IMR-90 (cell line): ENCODE measurements at regions not wholly inside any gene's neighbourhood (a gene's known extent, or its start where the extent isn't known, plus 50 kb on each side); places are given as distances from the start of the nearest gene placed in this dataset.

Source experiments
- ATAC-seq: fragments of 200-7000 bp; cut with Tn5 transposase; 2 replicates; pipeline ENCODE4 v1.9.1; 2020; ENCODE audit warnings: low read depth, mild to moderate bottlenecking, moderate library complexity
- BruUV-seq: library from RNA; stranded (reverse); fragments of 400-500 nt; replicated peaks from 2 replicates; lab custom pipeline; 2021; lab: Mats Ljungman, UMichigan
- CTCF ChIA-PET: fragments of 300-600 bp; formaldehyde crosslinking; extraction: SDS; loops from one replicate; lab custom pipeline; 2021; ENCODE audit warnings: antibody characterized with exemption; lab: Yijun Ruan, JAX
- POLR2A ChIA-PET: fragments of 300-600 bp; sonication (Branson Sonifier 250); formaldehyde crosslinking; loops from one replicate; lab custom pipeline; 2022; ENCODE audit warnings: antibody characterized with exemption; ENCODE audit not compliant: unreplicated experiment; lab: Charles Lee
- DNase-seq: peaks from one replicate; pipeline ENCODE4 v3.0.0; 2013
- H2AFZ ChIP-seq: replicated peaks from 2 replicates; pipeline ENCODE3; 2013; ENCODE audit warnings: low read length, mild to moderate bottlenecking; ENCODE audit not compliant: poor library complexity
- H2AK5ac ChIP-seq: 2 replicates; pipeline ENCODE4 v1.6.1; 2013; ENCODE audit warnings: low read depth, low read length, inconsistent platforms
- H2AK9ac ChIP-seq: replicated peaks from 2 replicates; pipeline ENCODE3; 2013; ENCODE audit warnings: mild to moderate bottlenecking, low read depth, low read length, moderate library complexity; ENCODE audit not compliant: poor library complexity
- H2BK120ac ChIP-seq: 2 replicates; pipeline ENCODE4 v1.6.1; 2013; ENCODE audit warnings: low read depth, low read length, inconsistent platforms
- H2BK15ac ChIP-seq: 3 replicates; pipeline ENCODE4 v1.6.1; 2013; ENCODE audit warnings: low read depth, low read length, inconsistent platforms
- H2BK20ac ChIP-seq: 2 replicates; pipeline ENCODE4 v1.6.1; 2013; ENCODE audit warnings: low read depth, mild to moderate bottlenecking, inconsistent platforms, low read length, moderate library complexity
- H2BK5ac ChIP-seq: 2 replicates; pipeline ENCODE4 v1.6.1; 2013; ENCODE audit warnings: mild to moderate bottlenecking, low read depth, low read length, inconsistent platforms; ENCODE audit not compliant: poor library complexity, severe bottlenecking
- H3K14ac ChIP-seq: replicated peaks from 2 replicates; pipeline ENCODE4 v1.6.1; 2013; ENCODE audit warnings: low read depth, low read length, inconsistent platforms
- H3K18ac ChIP-seq: 2 replicates; pipeline ENCODE4 v1.6.1; 2013; ENCODE audit warnings: low read depth, low read length, control low read depth
- H3K23ac ChIP-seq: 2 replicates; pipeline ENCODE4 v1.6.1; 2013; ENCODE audit warnings: low read depth, low read length, inconsistent platforms
- H3K27ac ChIP-seq: 2 replicates; pipeline ENCODE4 v1.5.1; 2013; ENCODE audit warnings: mild to moderate bottlenecking, control low read depth, low read length; ENCODE audit not compliant: insufficient read depth
- H3K27me3 ChIP-seq: 2 replicates; pipeline ENCODE4 v1.6.1; 2013; ENCODE audit warnings: low read length; ENCODE audit not compliant: control insufficient read depth, insufficient read depth
- H3K36me3 ChIP-seq: 2 replicates; pipeline ENCODE4 v1.6.1; 2013; ENCODE audit warnings: low read length, mixed read lengths; ENCODE audit not compliant: control insufficient read depth, insufficient read depth
- H3K4ac ChIP-seq: 2 replicates; pipeline ENCODE4 v1.6.1; 2013; ENCODE audit warnings: low read depth, low read length, inconsistent platforms
- H3K4me1 ChIP-seq: 2 replicates; pipeline ENCODE4 v1.6.1; 2013; ENCODE audit warnings: low read length, mixed read lengths; ENCODE audit not compliant: control insufficient read depth, insufficient read depth
- H3K4me2 ChIP-seq: 2 replicates; pipeline ENCODE4 v1.6.1; 2013; ENCODE audit warnings: low read depth, mild to moderate bottlenecking, control low read depth, low read length, moderate library complexity
- H3K4me3 ChIP-seq: 2 replicates; pipeline ENCODE4 v1.5.1; 2013; ENCODE audit warnings: low read depth, mild to moderate bottlenecking, control low read depth, low read length, moderate library complexity; ENCODE audit not compliant: insufficient read depth
- H3K56ac ChIP-seq: 2 replicates; pipeline ENCODE4 v1.6.1; 2013; ENCODE audit warnings: low read length, inconsistent platforms; ENCODE audit not compliant: insufficient read depth; ENCODE audit errors: extremely low read depth
- H3K79me1 ChIP-seq, 2 experiments: 2 replicates each; pipeline ENCODE4 v1.6.1; 2013; ENCODE audit warnings: low read length in 2 of 2, inconsistent platforms in 1 of 2, low read depth in 1 of 2
- H3K9ac ChIP-seq: 2 replicates; pipeline ENCODE4 v1.6.1; 2013; ENCODE audit warnings: low read depth, low read length, control low read depth
- H3K9me1 ChIP-seq: 2 replicates; pipeline ENCODE4 v1.6.1; 2013; ENCODE audit warnings: low read length, inconsistent platforms; ENCODE audit not compliant: insufficient read depth
- H3K9me3 ChIP-seq: 2 replicates; pipeline ENCODE4 v1.6.1; 2013; ENCODE audit warnings: low read length; ENCODE audit not compliant: control insufficient read depth, insufficient read depth
- H4K20me1 ChIP-seq: 2 replicates; pipeline ENCODE4 v1.6.1; 2013; ENCODE audit warnings: low read length, inconsistent platforms; ENCODE audit not compliant: insufficient read depth
- H4K5ac ChIP-seq: 2 replicates; pipeline ENCODE4 v1.6.1; 2013; ENCODE audit warnings: mild to moderate bottlenecking, low read depth, low read length, control low read depth
- H4K8ac ChIP-seq, 2 experiments: 2 replicates each; pipeline ENCODE4 v1.6.1; 2013; ENCODE audit warnings: low read depth in 2 of 2, low read length in 2 of 2, control low read depth in 1 of 2, inconsistent platforms in 1 of 2
- H4K91ac ChIP-seq: 2 replicates; pipeline ENCODE4 v1.6.1; 2013; ENCODE audit warnings: low read depth, low read length, inconsistent platforms; ENCODE audit not compliant: insufficient read depth
- BHLHE40 ChIP-seq: fragments of 150-350 bp; IDR thresholded peaks from 2 replicates; pipeline ENCODE4 v1.6.1; 2016; ENCODE audit warnings: mild to moderate bottlenecking, low read depth, low read length
- CEBPB ChIP-seq: IDR thresholded peaks from 2 replicates; pipeline ENCODE4 v1.6.1; 2012; ENCODE audit warnings: low read depth, low read length, improper control_type of control experiment
- CHD1 ChIP-seq: IDR thresholded peaks from 2 replicates; pipeline ENCODE4 v1.6.1; 2012; ENCODE audit warnings: low read depth, low read length, improper control_type of control experiment
- CTCF ChIP-seq: conservative IDR thresholded peaks from 2 replicates; pipeline ENCODE4 v1.5.1; 2012; ENCODE audit warnings: mild to moderate bottlenecking, low read depth, low read length, improper control_type of control experiment
- FOS ChIP-seq: fragments of 150-350 bp; IDR thresholded peaks from 2 replicates; pipeline ENCODE4 v1.6.1; 2016; ENCODE audit warnings: low read depth, low read length
- MAFK ChIP-seq: IDR thresholded peaks from 2 replicates; pipeline ENCODE4 v1.6.1; 2012; ENCODE audit warnings: low read depth, low read length, improper control_type of control experiment
- MAZ ChIP-seq: IDR thresholded peaks from 2 replicates; pipeline ENCODE4 v1.6.1; 2012; ENCODE audit warnings: low read depth, mild to moderate bottlenecking, low read length, improper control_type of control experiment, moderate library complexity, borderline replicate concordance
- MXI1 ChIP-seq: IDR thresholded peaks from 2 replicates; pipeline ENCODE4 v1.6.1; 2012; ENCODE audit warnings: low read depth, mild to moderate bottlenecking, low read length, moderate library complexity, borderline replicate concordance
- NFE2L2 ChIP-seq: fragments of 150-350 bp; IDR thresholded peaks from 2 replicates; pipeline ENCODE4 v1.6.1; 2016; ENCODE audit warnings: low read depth, mild to moderate bottlenecking, low read length
- RCOR1 ChIP-seq: IDR thresholded peaks from 2 replicates; pipeline ENCODE4 v1.6.1; 2012; ENCODE audit warnings: mild to moderate bottlenecking, low read length, improper control_type of control experiment; ENCODE audit not compliant: insufficient replicate concordance
- RFX5 ChIP-seq: IDR thresholded peaks from 2 replicates; pipeline ENCODE4 v1.8.0; 2012; ENCODE audit warnings: low read depth, mild to moderate bottlenecking, low read length, moderate library complexity
- SMC3 ChIP-seq: fragments of 150-350 bp; IDR thresholded peaks from 2 replicates; pipeline ENCODE4 v1.6.1; 2016; ENCODE audit warnings: low read depth, mild to moderate bottlenecking, antibody characterized with exemption, low read length, moderate library complexity
- USF2 ChIP-seq: fragments of 150-350 bp; IDR thresholded peaks from 2 replicates; pipeline ENCODE4 v1.6.1; 2017; ENCODE audit warnings: mild to moderate bottlenecking, antibody characterized with exemption, low read length, low read depth
- WGBS, 2 experiments: methylation state at CpG; one replicate each; pipeline versions ENCODE4 v1.1.5 to v1.1.7; 2013; ENCODE audit warnings: missing lambda C conversion rate in 2 of 2; ENCODE audit not compliant: insufficient read length in 1 of 2; ENCODE audit errors: extremely low coverage in 2 of 2; 5-methylcytosine and 5-hydroxymethylcytosine counted together
- dilution Hi-C: fragments of 300-500 bp; cut with HindIII; formaldehyde crosslinking; loops from one replicate; pipeline ENCODE4 v1.14.3; 2018; ENCODE audit warnings: low sequenced_read_pairs; ENCODE audit not compliant: unreplicated experiment
- in situ Hi-C: fragments of 300-500 bp; cut with MboI; formaldehyde crosslinking; loops from 3 replicates; pipeline ENCODE4 v1.14.3; 2019; ENCODE audit warnings: low sequenced_read_pairs, inconsistent platforms, mixed read lengths
- intact Hi-C: fragments of 100-400 bp; cut with micrococcal nuclease; formaldehyde crosslinking; loops from 2 replicates; pipeline ENCODE4 v1.10.0; 2022
- TF ChIP-seq, protein P1 (sequence below): fragments of 150-350 bp; IDR thresholded peaks from 2 replicates; pipeline ENCODE4 v1.6.1; 2016; ENCODE audit warnings: low read depth, mild to moderate bottlenecking, low read length, moderate library complexity, borderline replicate concordance

- Histone ChIP-seq H3K27ac (no peak overlapping the region), H4K5ac (no peak overlapping the region), H3K56ac (no peak overlapping the region), H2AK5ac (no peak overlapping the region), H2AFZ (no peak overlapping the region), H3K79me1 (no peaks in the 10 kb centered on the region), H2BK20ac (no peak overlapping the region), H3K4me1 (no peaks in the 10 kb centered on the region), H2AK9ac (no peak overlapping the region), H3K18ac (no peak overlapping the region), H3K9ac (no peak overlapping the region), H3K4me3 (no peak overlapping the region), H3K14ac (no peak overlapping the region), H4K91ac (no peak overlapping the region), H3K9me1 (no peaks in the 10 kb centered on the region), H3K9me3 (no peaks in the 10 kb centered on the region), H2BK15ac (no peak overlapping the region), H4K20me1 (no peaks in the 10 kb centered on the region), H2BK5ac (no peak overlapping the region), H4K8ac (no peak overlapping the region), H2BK120ac (no peak overlapping the region), H3K23ac (no peak overlapping the region), H3K27me3 (no peaks in the 10 kb centered on the region), H3K4me2 (no peak overlapping the region), H3K36me3 (no peaks in the 10 kb centered on the region), H3K4ac (no peak overlapping the region)
- no peak for DNase-seq
- intact Hi-C loops (no loop called here), in situ Hi-C loops (no loop called here), dilution Hi-C loops (no loop called here)
- TF ChIP-seq USF2 (no peak), MAZ (no peak), CEBPB (no peak), SMC3 (no peak), MXI1 (no peak), CTCF (no peak), BHLHE40 (no peak), FOS (no peak), CHD1 (no peak), RFX5 (no peak), MAFK (no peak), NFE2L2 (no peak), RCOR1 (no peak)
- TF ChIP-seq, protein P1, sequence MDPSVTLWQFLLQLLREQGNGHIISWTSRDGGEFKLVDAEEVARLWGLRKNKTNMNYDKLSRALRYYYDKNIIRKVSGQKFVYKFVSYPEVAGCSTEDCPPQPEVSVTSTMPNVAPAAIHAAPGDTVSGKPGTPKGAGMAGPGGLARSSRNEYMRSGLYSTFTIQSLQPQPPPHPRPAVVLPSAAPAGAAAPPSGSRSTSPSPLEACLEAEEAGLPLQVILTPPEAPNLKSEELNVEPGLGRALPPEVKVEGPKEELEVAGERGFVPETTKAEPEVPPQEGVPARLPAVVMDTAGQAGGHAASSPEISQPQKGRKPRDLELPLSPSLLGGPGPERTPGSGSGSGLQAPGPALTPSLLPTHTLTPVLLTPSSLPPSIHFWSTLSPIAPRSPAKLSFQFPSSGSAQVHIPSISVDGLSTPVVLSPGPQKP, result no peak
- WGBS, 2 experiments, result no CpG with 5 or more reads among the region's 1 CpG
- ChIA-PET CTCF (no interaction called here), POLR2A (no interaction called here)
- no TSS peak for BruUV-seq
- ATAC-seq, result no peak
Measured at GRCh38 chr4:35604724-35605123, 639.6 kb downstream of the ARAP2 start.
